EL (cell line): ENCODE measurements at regions not wholly inside any gene's neighbourhood (a gene's known extent, or its start where the extent isn't known, plus 50 kb on each side); places are given as distances from the start of the nearest gene placed in this dataset.
"Not testable (repeated sequence)": the region's sequence is repeated elsewhere in the genome, so short reads cannot be mapped to it uniquely, and the experiment has no call there.

Experiments
- DNase-seq: peaks from one replicate; pipeline ENCODE4 v3.0.0-alpha.2; 2016

DNA sequence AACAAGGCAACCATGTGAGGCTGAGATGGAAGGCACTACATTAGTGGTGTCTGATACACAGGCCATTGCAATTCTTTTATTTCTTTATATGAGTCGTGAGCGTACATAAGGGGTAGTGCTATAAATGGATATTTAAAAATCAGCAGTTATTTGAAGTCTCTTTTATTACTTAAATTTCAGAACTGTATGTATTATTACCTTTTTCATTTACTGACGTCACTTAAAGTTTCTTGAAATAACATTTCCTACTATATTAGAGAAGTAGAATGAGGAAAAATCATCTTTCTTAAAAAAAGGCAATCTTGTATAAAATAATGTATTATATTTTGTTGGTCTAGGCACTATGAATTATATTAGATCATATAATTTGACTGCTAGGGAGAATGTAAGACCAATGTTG is 280.9 kb upstream of the CYLC2 start:
- no peak for DNase-seq

DNA sequence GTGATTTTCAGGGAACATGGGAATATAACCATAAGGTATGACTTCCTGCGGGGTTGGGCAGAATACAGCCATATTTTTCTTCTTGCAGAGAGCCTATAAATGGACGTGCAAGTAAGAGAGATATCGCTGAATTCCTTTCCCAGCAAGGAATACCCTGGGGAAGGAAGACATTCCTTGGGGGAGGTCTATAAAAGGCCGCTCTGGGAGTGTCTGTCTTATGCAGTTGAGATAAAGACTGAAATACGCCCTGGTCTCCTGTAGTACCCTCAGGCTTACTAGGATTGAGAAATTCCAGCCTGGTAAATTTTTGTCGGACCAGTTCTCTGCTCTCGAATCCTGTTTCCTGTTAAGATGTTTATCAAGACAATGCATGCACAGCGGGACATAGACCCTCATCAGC is 282.2 kb upstream of the CYLC2 start:
- not testable (repeated sequence) for DNase-seq

DNA sequence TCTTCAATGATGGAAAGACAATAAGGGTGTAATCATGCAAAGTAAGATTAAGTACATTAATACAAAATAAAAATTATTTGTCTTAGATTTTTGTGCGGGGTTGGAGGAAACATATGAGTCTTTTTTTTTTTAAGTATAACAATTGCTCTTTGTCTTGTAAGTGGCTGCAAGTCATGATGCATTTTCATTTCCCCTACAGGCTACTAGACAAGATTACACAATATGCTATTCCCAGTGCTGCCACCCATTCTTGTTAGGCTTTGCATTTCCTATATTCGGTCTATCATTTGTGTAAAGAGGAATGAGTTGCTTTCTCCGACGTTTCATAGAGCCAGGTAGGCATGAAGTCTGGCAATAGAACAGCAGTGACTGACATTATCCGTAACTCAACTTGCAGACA is 294.2 kb upstream of the CYLC2 start:
- DNase-seq: no peak

DNA sequence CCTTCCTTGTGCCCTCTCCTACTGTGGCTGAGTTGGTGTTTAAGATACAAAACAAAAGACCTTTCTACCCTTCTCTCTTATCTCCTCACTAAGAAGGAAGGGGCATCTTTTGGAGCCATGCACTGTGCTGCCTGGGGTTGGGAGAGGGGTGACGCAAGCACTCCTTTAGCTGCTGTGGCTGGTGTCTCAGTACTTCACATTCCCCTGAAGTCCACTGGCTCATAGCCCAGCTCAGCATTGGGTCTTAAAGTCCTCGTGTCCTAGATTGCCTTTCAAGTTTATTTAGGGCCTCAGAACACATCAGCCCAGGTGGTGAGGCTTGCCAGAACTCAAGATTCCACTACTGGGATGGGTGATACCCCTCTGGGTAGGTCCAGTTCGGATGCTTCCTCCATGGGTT is 325.9 kb upstream of the CYLC2 start:
- no peak for DNase-seq

DNA sequence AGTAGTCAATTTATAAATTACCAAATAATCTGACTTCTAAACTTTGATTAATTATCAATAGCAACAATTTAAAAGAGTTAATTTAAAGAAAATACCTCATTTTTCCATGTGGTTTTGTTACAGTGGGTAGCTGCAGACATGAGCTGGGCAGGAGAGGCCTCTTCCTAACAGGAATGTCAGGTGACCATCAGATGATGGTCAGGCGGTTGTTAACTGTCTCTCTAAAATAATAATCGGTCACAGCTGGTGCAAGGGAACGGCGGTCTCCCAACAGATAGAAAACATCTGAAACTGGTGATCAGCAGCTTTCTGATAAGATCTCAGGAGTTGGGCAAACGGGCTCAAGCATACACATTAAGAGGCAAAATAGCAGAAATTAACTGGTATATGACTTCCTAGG is 342.7 kb upstream of the CYLC2 start:
- DNase-seq: no peak

DNA sequence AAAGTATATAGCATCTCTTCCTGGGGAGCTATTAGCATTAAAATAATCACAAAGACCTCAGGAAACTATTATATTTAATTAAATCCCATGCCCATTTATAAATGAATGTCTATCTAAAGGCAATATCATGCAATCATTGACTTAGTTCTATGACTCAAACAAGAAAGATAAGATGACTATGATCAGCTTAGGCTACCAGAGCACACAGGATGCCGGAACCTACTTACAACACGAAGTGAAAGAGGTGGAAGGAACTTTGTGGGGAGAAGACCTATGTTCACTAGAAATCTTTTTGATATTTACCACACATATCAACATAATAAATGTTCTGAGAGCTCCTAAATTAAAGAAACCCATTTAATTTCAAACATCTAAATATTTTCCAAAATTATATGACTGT is 344.2 kb upstream of the CYLC2 start:
- no peak for DNase-seq

DNA sequence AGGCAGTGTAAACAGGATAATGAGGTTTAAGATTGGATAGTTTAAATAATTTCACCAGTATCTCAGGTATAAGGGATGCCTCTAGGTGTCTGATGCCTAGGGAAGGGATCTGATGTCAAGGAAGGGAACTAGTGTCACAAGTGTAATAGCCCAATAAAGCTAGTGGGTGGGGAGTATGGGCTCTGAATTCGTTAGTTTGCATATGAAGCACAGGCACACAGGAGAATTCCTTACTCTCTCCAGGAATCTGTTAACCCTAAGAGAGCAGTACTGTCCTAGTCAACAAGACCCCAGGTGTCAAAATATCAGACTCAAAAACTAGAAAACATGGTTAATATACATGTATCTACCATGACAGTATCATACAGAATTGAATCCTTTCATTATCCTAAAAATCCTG is 352.5 kb upstream of the CYLC2 start:
- no peak for DNase-seq

DNA sequence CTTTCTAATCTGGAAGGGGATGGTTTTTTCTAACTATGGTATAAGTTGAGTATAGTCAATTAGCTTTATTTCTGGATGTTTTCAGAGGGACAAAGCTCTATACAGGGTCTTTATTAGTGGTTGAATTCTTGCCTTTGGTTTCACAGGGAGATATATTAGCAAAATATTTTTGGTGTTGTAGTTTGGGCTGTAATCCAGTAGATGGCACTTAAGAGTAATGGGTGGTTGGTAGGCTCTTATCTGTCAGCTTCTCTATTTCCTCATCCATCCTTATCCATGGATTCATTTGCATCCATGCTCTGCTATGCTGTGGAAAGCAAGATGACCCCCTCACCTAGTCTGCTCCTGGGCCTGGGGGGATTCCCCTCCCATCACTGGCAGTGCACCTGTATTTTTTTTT is 363.6 kb upstream of the CYLC2 start:
- no peak for DNase-seq

DNA sequence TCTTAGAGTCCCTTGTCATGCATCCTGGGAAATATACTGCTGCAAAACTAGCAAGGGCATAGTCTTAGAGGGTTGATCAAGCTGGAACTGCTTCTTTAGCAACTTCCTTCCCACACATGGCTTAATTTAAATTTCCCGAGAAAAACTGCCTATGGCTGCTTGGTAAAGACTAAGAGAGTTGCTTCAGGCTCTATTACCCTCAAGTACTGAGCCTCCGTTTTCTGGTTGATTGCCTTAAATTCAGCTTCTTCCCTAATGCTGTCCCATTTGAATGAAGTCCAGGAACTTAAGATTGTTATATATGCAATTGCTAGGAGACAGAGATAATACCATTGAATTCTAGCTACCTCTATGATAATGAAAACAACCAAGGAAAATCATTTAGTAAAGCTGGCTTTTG is 385.7 kb upstream of the CYLC2 start:
- no peak for DNase-seq

DNA sequence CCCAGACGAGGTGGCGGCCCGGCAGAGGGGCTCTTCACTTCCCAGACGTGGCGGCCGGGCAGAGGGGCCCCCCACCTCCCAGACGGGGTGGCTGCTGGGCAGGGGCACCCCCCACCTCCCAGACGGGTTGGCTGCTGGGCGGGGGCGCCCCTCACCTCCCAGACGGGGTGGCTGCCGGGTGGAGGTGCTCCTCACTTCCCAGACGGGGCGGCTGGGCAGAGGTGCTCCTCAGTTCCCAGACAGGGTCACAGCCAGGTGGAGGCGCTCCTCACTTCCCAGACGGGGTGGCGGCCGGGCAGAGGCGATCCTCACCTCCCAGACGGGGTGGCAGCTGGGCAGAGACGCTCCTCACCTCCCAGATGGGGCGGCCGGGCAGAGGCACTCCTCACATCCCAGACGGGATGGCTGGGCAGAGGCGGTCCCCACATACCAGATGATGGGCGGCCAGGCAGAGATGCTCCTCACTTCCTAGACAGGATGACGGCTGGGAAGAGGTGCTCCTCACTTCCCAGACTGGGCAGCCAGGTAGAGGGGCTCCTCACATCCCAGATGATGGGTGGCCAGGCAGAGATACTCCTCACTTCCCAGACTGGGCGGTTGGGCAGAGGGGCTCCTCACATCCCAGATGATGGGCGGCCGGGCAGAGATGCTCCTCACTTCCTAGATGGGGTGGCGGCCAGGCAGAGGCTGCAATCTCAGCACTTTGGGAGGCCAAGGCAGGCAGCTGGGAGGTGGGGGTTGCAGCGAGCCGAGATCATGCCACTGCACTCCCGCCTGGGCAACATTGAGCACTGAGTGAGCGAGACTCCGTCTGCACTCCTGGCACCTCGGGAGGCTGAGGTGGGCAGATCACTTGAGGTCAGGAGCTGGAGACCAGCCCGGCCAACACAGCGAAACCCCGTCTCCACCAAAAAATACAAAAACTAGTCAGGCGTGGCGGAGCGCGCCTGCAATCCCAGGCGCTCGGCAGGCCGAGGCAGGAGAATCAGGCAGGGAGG is 391.6 kb upstream of the CYLC2 start:
- DNase-seq: not testable (repeated sequence)

DNA sequence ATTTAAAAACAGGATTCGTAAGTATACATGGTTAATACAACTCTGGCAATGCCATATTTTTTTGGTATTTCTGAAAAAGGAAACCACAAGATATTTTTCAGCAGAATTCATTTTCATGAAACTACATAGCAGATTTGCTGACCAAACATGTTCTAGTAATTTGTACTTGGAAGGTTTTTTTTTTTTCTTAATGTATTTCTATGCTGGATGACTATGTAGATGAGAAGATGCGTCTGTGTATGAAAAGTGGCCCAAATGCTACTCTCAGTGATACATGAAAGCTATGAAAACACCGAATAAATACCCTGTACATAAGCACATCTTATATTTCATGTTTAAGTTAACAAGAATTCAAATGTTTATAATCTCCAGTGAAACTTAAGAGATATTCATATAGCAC is 400.9 kb upstream of the CYLC2 start:
- DNase-seq: no peak

DNA sequence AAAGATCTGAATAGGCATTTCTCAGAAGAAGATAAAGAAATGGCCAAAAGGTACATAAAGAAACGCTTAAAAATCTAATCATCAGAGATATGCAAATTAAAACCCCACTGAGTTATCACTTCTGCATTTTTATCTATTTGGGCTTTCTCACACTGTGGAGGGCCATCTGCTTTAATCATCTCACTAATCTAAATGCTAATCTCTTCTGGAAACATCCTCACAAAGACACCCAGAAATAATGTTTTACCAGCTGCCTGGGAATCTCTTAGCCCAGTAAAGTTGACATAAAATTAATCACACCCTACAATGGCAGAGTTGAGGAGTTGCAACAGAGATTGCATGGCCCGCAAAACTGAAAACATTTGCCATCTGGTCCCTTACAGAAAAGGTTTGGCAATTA is 407.9 kb upstream of the CYLC2 start:
- no peak for DNase-seq

DNA sequence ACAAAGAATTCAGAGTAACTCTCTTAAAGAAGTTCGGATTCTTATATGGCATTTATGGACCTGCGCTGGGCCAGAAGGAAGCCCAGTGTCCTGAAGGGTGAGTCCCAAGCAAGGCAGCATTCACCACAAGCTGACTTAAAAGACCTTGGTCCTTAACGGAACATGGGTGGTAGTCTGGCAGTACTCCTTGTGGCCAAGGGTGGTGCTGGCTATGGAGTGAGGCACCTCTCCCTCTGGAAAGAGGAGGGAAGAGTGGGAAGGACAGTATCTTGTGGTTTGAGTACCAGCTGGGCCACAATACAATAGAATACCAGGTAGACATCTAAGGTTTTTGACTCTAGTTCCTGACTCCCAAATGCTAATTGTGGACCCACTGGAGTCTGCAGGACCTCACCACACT is 425.7 kb upstream of the CYLC2 start:
- DNase-seq: no peak

DNA sequence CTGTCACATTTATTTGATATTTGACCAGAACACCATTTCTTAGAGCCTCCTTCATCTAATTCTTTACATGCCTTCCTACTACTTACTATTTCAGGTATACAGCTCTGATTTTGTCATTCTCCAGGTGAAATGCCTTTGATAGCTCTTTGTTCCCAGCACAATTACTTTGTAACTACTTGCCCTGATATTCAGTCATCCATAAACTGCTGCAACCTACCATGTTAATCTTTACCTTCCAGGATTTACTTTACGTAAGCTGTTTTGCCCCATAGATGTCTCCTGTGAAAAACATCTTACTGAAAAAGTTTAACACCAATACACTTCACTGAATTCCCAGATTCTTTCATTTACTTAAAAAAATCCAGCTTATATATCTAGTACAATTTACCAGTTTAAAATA is 443.8 kb upstream of the CYLC2 start:
- DNase-seq: no peak

DNA sequence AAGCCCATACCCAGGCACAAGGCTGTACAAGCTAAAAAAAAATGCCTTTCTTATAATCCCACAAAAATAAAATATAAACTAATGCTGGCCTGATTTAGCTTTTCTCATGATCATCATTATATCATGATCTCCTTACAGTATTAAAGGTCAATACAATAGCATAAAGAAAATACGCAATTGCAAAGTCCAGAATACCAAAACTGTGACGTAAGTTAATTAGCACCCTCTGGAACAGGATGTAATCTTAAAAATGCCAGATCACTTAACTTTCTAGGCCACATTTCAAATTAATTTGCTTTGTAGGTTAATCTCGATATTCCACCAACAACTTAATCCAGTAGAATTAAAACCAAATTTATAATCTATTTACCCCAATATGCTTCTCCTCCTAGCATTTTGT is 444.2 kb upstream of the CYLC2 start:
- no peak for DNase-seq

DNA sequence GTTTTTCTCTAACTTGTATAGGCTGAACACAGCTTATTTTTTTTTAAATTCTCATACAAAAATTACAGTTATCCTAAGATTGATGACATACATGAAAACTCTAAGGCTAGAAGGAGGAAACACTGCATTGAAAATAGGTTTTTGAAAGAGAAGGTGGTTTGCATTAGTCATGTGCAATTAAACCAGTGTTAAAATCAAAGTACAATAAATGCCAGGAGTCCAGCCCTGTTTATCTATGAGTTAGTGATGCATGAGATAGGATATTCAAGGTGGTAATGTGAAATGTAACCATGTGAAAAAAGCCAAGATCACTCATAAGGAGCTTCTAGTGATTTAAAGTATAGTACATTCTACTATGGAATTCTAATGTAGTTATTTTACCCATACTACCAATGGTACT is 444.9 kb upstream of the CYLC2 start:
- DNase-seq: no peak

DNA sequence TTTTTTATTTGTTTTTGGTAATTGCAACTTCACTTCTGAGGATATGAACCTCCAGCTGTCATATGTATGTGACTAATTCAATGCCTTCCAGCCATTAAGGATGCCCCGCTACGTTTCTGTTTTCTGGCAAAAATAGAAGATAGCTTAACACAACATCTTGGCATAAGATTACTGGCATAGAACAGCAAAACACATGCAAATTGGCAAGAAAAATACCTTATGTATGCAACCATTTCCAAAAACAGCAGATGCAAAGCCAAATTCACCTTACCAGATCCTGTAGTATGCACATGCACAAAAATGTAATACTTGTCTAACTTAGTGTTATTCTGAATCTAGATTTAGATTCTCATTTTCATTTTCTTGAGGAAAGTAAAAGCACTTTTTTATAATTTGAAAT is 461.1 kb upstream of the CYLC2 start:
- no peak for DNase-seq

DNA sequence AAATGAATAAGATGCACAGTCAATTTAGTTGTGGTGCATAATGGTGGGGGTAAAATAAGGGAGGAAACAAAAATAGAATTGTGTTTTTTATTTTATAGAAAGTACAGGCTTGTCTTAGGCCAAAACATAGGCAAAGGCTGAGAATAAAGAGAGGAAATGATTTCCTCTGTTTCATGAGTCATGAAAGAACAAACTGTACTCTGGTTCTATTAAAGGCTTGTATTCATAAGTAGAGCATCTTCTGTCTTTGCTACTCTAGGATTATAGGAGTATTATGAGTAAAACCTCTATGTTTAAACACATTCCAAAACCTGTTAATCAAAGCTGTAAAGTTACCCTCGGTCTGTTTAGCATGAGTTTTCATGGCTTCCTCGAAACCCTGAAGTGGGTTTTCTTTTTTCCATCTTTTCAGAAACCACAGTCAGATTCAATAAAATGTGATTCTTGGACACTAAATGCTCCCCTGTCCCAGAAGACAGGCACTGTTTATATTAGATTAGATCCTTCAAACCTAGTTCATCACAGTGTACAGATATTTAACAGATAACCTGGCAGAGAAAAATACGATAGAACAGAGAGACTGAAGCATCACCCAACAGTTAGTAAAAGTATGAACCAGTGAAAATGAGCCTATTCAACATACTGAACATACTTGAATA is 473.9 kb upstream of the CYLC2 start:
- DNase-seq: no peak

DNA sequence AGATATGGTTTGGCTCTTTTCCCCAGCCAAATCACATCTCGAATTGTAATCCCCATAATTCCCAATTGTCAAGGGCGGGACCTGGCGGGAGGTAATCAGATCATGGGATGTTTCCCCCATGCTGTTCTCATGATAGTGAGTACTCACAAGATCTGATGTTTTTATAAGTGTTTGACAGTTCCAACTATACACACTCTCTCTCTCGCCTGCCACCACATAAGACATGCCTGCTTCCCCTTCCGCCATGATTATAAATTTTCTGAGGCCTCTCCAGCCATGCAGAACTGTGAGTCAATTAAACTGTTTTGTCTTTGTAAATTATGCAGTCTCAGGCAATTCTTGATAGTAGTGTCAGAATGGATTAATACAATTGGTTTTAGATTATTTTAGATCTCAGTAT is 475.7 kb upstream of the CYLC2 start:
- no peak for DNase-seq

DNA sequence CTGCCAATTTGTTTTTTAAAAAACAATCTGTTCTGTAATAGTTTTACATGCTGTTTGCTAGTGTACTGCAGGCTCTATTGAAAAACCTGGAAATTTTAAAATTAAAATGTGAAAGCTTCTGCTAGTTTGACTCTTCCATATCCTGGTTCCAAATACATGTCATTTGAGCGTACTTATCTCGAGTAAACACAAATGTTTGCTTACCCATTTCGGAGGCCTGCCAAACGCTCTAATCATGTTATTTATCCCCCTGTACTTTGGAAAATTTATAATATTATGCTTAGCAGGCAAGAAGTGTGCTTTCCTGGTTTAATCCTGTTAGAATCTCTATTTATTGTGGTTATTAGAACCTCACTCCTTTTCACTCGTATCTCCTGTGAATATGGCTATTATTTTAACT is 476.8 kb upstream of the CYLC2 start:
- DNase-seq: no peak

DNA sequence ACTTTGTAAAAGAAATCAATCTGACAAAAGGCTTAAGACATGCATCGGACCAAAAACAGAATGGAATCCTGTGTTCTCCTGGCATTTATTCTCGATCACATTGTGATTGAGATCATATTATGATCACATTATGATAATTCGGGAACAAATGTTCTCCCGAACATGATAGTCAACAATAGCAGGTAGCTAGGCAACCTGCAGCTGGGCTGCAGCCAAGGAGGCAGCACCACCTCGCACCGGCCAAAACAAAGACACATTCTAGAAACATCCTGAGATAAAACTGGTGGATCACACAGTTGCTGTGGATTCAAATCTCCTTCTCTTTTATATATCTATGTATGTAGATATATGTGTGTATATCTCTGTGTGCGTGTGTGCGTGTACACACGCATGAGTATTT is 480.6 kb upstream of the CYLC2 start:
- no peak for DNase-seq

DNA sequence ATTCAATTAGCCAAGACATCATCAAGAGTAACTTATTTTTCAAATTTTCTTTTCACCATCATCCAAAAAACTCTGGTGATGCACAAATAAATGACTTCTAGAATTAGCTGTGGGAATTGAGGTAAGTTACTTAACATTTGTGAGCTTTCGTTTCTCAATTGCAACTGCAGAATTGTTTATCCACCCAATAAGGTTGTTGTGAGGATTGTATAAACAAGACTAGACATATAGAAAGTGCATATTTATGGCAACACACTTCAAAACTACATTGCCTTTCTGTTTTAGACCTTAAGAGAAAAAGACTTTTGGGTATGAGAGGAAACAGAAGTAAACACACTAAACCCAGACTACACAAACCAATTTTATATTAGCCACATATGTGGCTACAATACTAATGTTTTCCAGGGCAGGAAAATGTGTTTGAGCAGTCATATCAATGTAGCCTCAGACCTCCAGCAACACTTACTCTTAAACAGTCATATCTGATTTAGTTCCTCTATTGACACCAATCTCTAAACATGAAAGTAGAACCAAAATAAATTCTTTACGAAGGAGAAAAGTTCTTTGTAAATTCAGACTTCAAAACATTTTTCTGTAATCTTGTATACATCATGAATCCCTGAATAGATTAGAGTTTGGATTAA is 488.0 kb upstream of the CYLC2 start:
- DNase-seq: no peak

DNA sequence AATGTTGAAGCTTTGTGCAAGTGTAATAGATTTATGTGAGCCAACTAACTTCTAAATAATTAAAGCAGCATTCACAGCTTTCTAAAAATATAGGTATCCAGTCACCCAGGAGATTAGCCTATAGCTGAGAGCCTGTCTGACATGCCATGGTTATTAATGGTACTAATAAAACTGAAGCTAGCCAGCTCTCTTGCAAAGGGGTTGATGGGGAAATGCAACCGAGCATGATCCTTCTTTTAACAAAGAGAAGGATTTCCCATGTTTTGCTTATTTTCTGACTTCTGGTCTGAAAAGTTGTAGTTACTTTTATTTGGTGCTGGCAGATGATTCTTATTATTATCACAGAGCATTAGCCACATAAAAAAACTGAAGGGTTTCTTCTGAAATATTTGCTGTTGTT is 488.7 kb upstream of the CYLC2 start:
- no peak for DNase-seq

DNA sequence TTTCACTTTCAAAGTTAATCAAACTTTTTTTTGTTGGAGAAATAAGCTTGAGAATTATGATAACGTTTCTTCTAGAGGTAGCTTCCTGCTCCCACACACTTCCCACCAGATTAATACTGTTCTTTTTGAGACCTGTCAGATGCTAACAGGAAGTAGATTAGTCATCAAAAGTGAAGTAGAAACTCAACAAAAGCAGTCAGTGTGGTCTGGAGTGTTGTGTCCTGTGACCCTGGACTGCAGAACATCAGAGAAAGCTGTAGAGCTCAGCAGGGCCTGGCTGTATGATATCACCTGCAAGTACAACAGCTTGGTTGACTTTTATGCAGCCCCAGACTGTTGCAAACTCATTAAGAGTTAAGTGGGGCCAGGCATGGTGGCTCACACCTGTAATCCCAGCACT is 495.7 kb upstream of the CYLC2 start:
- no peak for DNase-seq
